Esophagus squamous epithelium (tissue), 4 donors: ENCODE measurements at regions not wholly inside any gene's neighbourhood (a gene's known extent, or its start where the extent isn't known, plus 50 kb on each side); places are given as distances from the start of the nearest gene placed in this dataset.

Experiments
- POLR2A ChIP-seq, 4 donors: fragments of 450-650 bp; IDR thresholded peaks; one replicate each; pipeline ENCODE4 v1.6.1; 2017; ENCODE audit warnings: antibody characterized with exemption in 4 of 4, mild to moderate bottlenecking in 4 of 4, moderate library complexity in 3 of 4
- TF ChIP-seq, protein P1 (sequence below), 6 experiments: fragments of 450-650 bp in 4 of 6; fragments of 200-600 bp in 2 of 6; sonication (generic) in 2 of 6; IDR thresholded peaks; one replicate each; pipeline ENCODE4 v1.5.1; 2016 to 2019; ENCODE audit warnings: antibody characterized with exemption in 6 of 6, mild to moderate bottlenecking in 4 of 6, moderate library complexity in 4 of 6

DNA sequence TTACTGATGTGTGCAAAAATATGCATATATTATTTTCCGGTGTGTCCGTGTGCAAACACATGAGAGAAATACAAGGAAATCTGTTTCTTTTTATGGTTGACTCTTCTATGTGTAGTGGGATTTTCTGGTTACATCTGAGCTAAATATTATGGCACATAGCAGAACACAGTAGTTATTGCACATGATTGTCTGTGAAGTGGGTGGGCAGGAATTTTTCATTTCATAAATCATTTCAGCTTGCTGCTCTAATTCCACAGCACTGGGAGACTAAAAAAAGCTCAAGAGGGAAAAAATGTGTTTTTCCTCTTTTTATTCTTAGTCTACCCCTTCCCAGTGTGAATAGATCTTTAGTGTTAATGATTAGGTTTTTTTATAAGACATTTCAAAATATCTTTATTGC, 197.9 kb downstream of the MBL2 start:
- TF ChIP-seq, protein P1, sequence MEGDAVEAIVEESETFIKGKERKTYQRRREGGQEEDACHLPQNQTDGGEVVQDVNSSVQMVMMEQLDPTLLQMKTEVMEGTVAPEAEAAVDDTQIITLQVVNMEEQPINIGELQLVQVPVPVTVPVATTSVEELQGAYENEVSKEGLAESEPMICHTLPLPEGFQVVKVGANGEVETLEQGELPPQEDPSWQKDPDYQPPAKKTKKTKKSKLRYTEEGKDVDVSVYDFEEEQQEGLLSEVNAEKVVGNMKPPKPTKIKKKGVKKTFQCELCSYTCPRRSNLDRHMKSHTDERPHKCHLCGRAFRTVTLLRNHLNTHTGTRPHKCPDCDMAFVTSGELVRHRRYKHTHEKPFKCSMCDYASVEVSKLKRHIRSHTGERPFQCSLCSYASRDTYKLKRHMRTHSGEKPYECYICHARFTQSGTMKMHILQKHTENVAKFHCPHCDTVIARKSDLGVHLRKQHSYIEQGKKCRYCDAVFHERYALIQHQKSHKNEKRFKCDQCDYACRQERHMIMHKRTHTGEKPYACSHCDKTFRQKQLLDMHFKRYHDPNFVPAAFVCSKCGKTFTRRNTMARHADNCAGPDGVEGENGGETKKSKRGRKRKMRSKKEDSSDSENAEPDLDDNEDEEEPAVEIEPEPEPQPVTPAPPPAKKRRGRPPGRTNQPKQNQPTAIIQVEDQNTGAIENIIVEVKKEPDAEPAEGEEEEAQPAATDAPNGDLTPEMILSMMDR (IDR thresholded peaks at IDR 0.05) = no peak
- TF ChIP-seq POLR2A (IDR thresholded peaks at IDR 0.05) = no peak
